Uterus (tissue), 3 donors: ENCODE measurements at regions not wholly inside any gene's neighbourhood (a gene's known extent, or its start where the extent isn't known, plus 50 kb on each side); places are given as distances from the start of the nearest gene placed in this dataset.

Experiments
- DNase-seq, 2 donors: peaks; one replicate each; pipeline ENCODE4 v3.0.0-alpha.2; 2019 to 2020
- H3K27ac ChIP-seq, 2 donors: fragments of 200-600 bp; sonication (generic); 1 replicate in 1 of 2; 2 replicates in 1 of 2; pipeline ENCODE4 v1.5.1; 2016 to 2018
- H3K27me3 ChIP-seq, 2 donors: fragments of 200-600 bp; sonication (generic); one replicate each; pipeline ENCODE4 v1.5.1; 2018 to 2019; ENCODE audit warnings: control low read depth in 1 of 2
- H3K36me3 ChIP-seq, 2 donors: fragments of 200-600 bp; sonication (generic); one replicate each; pipeline ENCODE4 v1.5.1; 2019; ENCODE audit warnings: control low read depth in 1 of 2
- H3K4me1 ChIP-seq, 2 donors: fragments of 200-600 bp; sonication (generic); one replicate each; pipeline ENCODE4 v1.5.1; 2018 to 2019; ENCODE audit warnings: control low read depth in 1 of 2
- H3K4me3 ChIP-seq, 2 donors: fragments of 200-600 bp; sonication (generic); 1 replicate in 1 of 2; 2 replicates in 1 of 2; pipeline ENCODE4 v1.5.1; 2018 to 2019; ENCODE audit warnings: mild to moderate bottlenecking in 1 of 2
- H3K9me3 ChIP-seq, 2 donors: fragments of 200-600 bp; sonication (generic); one replicate each; pipeline ENCODE4 v1.5.1; 2019; ENCODE audit warnings: control low read depth in 1 of 2
- CTCF ChIP-seq, 4 experiments: fragments of 200-600 bp in 2 of 4; fragments of 450-650 bp in 2 of 4; sonication (generic) in 2 of 4; IDR thresholded peaks; one replicate each; pipeline ENCODE4 v1.5.1; 2016 to 2019; ENCODE audit warnings: antibody characterized with exemption in 4 of 4, mild to moderate bottlenecking in 2 of 4, moderate library complexity in 1 of 4
- POLR2A ChIP-seq, 2 donors: fragments of 450-650 bp; IDR thresholded peaks; one replicate each; pipeline ENCODE4 v1.6.1; 2016; ENCODE audit warnings: antibody characterized with exemption in 2 of 2, mild to moderate bottlenecking in 1 of 2, moderate library complexity in 1 of 2
- intact Hi-C: fragments of 100-400 bp; cut with DNase I; formaldehyde crosslinking; loops from one replicate; pipeline ENCODE4 v1.15.1; 2023; ENCODE audit warnings: low total_unique reads
- donor health status: DM: yes; HTN: yes; CAD: no.

- TF ChIP-seq CTCF (IDR thresholded peaks at IDR 0.05) (no peak), POLR2A (IDR thresholded peaks at IDR 0.05) (no peak)
- H3K27ac ChIP-seq: no peak overlapping the region
These were observed 167.2 kb downstream of the TTLL2 start for GRCh38 chr6:167492100-167492449.

GRCh38 chr6:167493310-167493709, 168.4 kb downstream of the TTLL2 start:
- no peak overlapping the region for H3K27ac ChIP-seq
- H3K4me3 ChIP-seq: no peak overlapping the region
- DNase-seq: no peak
- no peaks in the 10 kb centered on the region for H3K36me3 ChIP-seq
- H3K4me1 ChIP-seq: no peaks in the 10 kb centered on the region
- intact Hi-C loops: no loop called here
- H3K9me3 ChIP-seq: no peaks in the 10 kb centered on the region
- TF ChIP-seq POLR2A (IDR thresholded peaks at IDR 0.05) (no peak), CTCF (IDR thresholded peaks at IDR 0.05) (no peak)
- no peaks in the 10 kb centered on the region for H3K27me3 ChIP-seq

More at GRCh38 chr6:167492100-167492449, 167.2 kb downstream of the TTLL2 start:
- Histone ChIP-seq H3K4me1 (no peaks in the 10 kb centered on the region), H3K27me3 (no peaks in the 10 kb centered on the region), H3K36me3 (no peaks in the 10 kb centered on the region), H3K9me3 (no peaks in the 10 kb centered on the region), H3K4me3 (no peak overlapping the region)
- no peak for DNase-seq
- intact Hi-C loops: no loop called here

GRCh38 chr6:167493976-167494697, 169.3 kb downstream of the TTLL2 start:
- H3K9me3 ChIP-seq: no peaks in the 10 kb centered on the region
- DNase-seq: peak; percentile 54 to 76
- H3K27me3 ChIP-seq: no peaks in the 10 kb centered on the region
- intact Hi-C loops: no loop called here
- peak overlapping the region; percentile 2 to 39 for H3K27ac ChIP-seq
- TF ChIP-seq CTCF (IDR thresholded peaks at IDR 0.05) (no peak), POLR2A (IDR thresholded peaks at IDR 0.05) (no peak)
- H3K4me3 ChIP-seq: no peak overlapping the region
- H3K36me3 ChIP-seq: no peaks in the 10 kb centered on the region
- H3K4me1 ChIP-seq: no peaks in the 10 kb centered on the region

- Histone ChIP-seq H3K4me3 (no peak overlapping the region), H3K4me1 (no peaks in the 10 kb centered on the region), H3K27me3 (no peaks in the 10 kb centered on the region), H3K36me3 (no peaks in the 10 kb centered on the region), H3K9me3 (no peaks in the 10 kb centered on the region), H3K27ac (peak overlapping the region in 1 of 2 donors; percentile 39)
- intact Hi-C loops: no loop called here
- no peak for TF ChIP-seq CTCF (IDR thresholded peaks at IDR 0.05)
- no peak for TF ChIP-seq POLR2A (IDR thresholded peaks at IDR 0.05)
- no peak for DNase-seq
These were observed 170.0 kb downstream of the TTLL2 start for GRCh38 chr6:167494698-167495435.
